GM18858 (cell line): ENCODE measurements at regions not wholly inside any gene's neighbourhood (a gene's known extent, or its start where the extent isn't known, plus 50 kb on each side); places are given as distances from the start of the nearest gene placed in this dataset.

ENCODE experiments used
- ATAC-seq: cut with Tn5 transposase; IDR thresholded peaks from one replicate; pipeline ENCODE4 v1.9.1; 2021; ENCODE audit not compliant: unreplicated experiment

- ATAC-seq = no peak
These were observed 101.7 kb upstream of the SERP2 start for GRCh38 chr13:44271915-44272341.

- no peak for ATAC-seq
These were observed 100.9 kb upstream of the SERP2 start for GRCh38 chr13:44272692-44273091.

- no peak for ATAC-seq
These were observed 100.4 kb upstream of the SERP2 start for GRCh38 chr13:44273216-44273615.

- ATAC-seq = peak; percentile 97
These were observed 99.4 kb upstream of the SERP2 start for GRCh38 chr13:44273991-44274770.

GRCh38 chr13:44274771-44275205 lies 98.8 kb upstream of the SERP2 start:
- ATAC-seq = no peak

GRCh38 chr13:44275381-44275780 lies 98.2 kb upstream of the SERP2 start:
- ATAC-seq = no peak

- ATAC-seq = no peak
These were observed 97.6 kb upstream of the SERP2 start for GRCh38 chr13:44276061-44276460.

GRCh38 chr13:44277459-44277858 lies 96.2 kb upstream of the SERP2 start:
- no peak for ATAC-seq

- no peak for ATAC-seq
These were observed 95.5 kb upstream of the SERP2 start for GRCh38 chr13:44278166-44278565.

GRCh38 chr13:44280456-44280855 lies 93.2 kb upstream of the SERP2 start:
- no peak for ATAC-seq

- ATAC-seq = no peak
These were observed 92.2 kb upstream of the SERP2 start for GRCh38 chr13:44281252-44282000.

GRCh38 chr13:44283600-44283999 lies 90.0 kb upstream of the SERP2 start:
- ATAC-seq = no peak

GRCh38 chr13:44287958-44288357 lies 85.7 kb upstream of the SERP2 start:
- no peak for ATAC-seq

GRCh38 chr13:44292545-44292944 lies 81.1 kb upstream of the SERP2 start:
- ATAC-seq = no peak

GRCh38 chr13:44293374-44293773 lies 80.2 kb upstream of the SERP2 start:
- ATAC-seq = no peak

GRCh38 chr13:44293908-44294735 lies 79.5 kb upstream of the SERP2 start:
- ATAC-seq = no peak

GRCh38 chr13:44294876-44295275 lies 78.7 kb upstream of the SERP2 start:
- no peak for ATAC-seq

- ATAC-seq = no peak
These were observed 76.8 kb upstream of the SERP2 start for GRCh38 chr13:44296856-44297255.

GRCh38 chr13:44298314-44298713 lies 75.3 kb upstream of the SERP2 start:
- ATAC-seq = no peak

GRCh38 chr13:44299152-44299943 lies 74.3 kb upstream of the SERP2 start:
- ATAC-seq = no peak
